A549 (cell line): ENCODE measurements at regions not wholly inside any gene's neighbourhood (a gene's known extent, or its start where the extent isn't known, plus 50 kb on each side); places are given as distances from the start of the nearest gene placed in this dataset.

Source experiments
- ATAC-seq, 2 experiments: fragments of 200-7000 bp in 1 of 2; fragments of >200 bp in 1 of 2; cut with Nextera tagmentation in 1 of 2; cut with Tn5 transposase in 1 of 2; 3 replicates each; pipeline versions ENCODE4 v1.8.0 to v1.9.1; 2018 to 2020; ENCODE audit warnings: mild to moderate bottlenecking in 1 of 2, moderate library complexity in 1 of 2
- CTCF ChIA-PET: fragments of 300-600 bp; sonication (Branson Sonifier 250); formaldehyde crosslinking; extraction: SDS; loops from one replicate; lab custom pipeline; 2021; ENCODE audit warnings: antibody characterized with exemption, inconsistent platforms; lab: Yijun Ruan, JAX
- POLR2A ChIA-PET: fragments of 350-600 bp; formaldehyde crosslinking; extraction: SDS; loops from one replicate; lab custom pipeline; 2021; ENCODE audit warnings: antibody characterized with exemption, inconsistent platforms; lab: Yijun Ruan, JAX
- DNase-seq, 2 experiments: peaks; one replicate each; pipeline versions ENCODE4 v3.0.0 to v3.0.0-alpha.2; 2011 to 2016; ENCODE audit warnings: low read depth in 1 of 2, low spot score in 1 of 2
- FAIRE-seq: peaks from 2 replicates; lab custom pipeline; 2011; peaks lifted over from hg19 to GRCh38; lab: Jason Lieb, UNC
- H3K27ac ChIP-seq, 2 experiments: fragments of >200 bp; sonication (Bioruptor Twin); formaldehyde crosslinking; 3 replicates each; pipeline ENCODE4 v1.5.1; 2016 to 2017
- H3K4me1 ChIP-seq: fragments of >200 bp; sonication (Bioruptor Twin); formaldehyde crosslinking; 3 replicates; pipeline ENCODE4 v1.6.1; 2016
- H3K4me2 ChIP-seq: fragments of >200 bp; sonication (Bioruptor Twin); formaldehyde crosslinking; 3 replicates; pipeline ENCODE4 v1.6.1; 2016
- H3K4me3 ChIP-seq: fragments of >200 bp; sonication (Bioruptor Twin); formaldehyde crosslinking; 3 replicates; pipeline ENCODE4 v1.5.1; 2016
- H3K9me3 ChIP-seq: fragments of >200 bp; sonication (Bioruptor Twin); formaldehyde crosslinking; 3 replicates; pipeline ENCODE4 v1.6.1; 2016
- ATOH8 ChIP-seq: fragments of 250-450 bp; sonication (Bioruptor Pico); IDR thresholded peaks from 2 replicates; pipeline ENCODE4 v1.5.0; 2020; ENCODE audit warnings: low read depth, mild to moderate bottlenecking, moderate library complexity
- CBX8 ChIP-seq: fragments of 200-600 bp; sonication (generic); IDR thresholded peaks from 2 replicates; pipeline ENCODE4 v1.6.1; 2016
- CTCF ChIP-seq: fragments of >200 bp; sonication (Bioruptor Twin); formaldehyde crosslinking; IDR thresholded peaks from 3 replicates; pipeline ENCODE4 v1.5.1; 2016
- ELK1 ChIP-seq: fragments of 150-350 bp; IDR thresholded peaks from 2 replicates; pipeline ENCODE4 v1.6.1; 2014; ENCODE audit warnings: low read depth, mild to moderate bottlenecking, low read length
- ESRRA ChIP-seq: fragments of 150-350 bp; IDR thresholded peaks from 2 replicates; pipeline ENCODE4 v1.6.1; 2014; ENCODE audit warnings: mild to moderate bottlenecking, low read length, borderline replicate concordance
- FOSL2 ChIP-seq, 2 experiments: fragments of 450-650 bp in 1 of 2; fragments of >200 bp in 1 of 2; sonication (Bioruptor Twin) in 1 of 2; formaldehyde crosslinking; IDR thresholded peaks; 2 replicates each; pipeline versions ENCODE4 v1.5.0 to v1.6.1; 2016 to 2020; ENCODE audit warnings: mild to moderate bottlenecking in 1 of 2, moderate library complexity in 1 of 2
- FOXS1 ChIP-seq: fragments of 250-450 bp; sonication (Bioruptor Pico); IDR thresholded peaks from 2 replicates; pipeline ENCODE4 v1.5.0; 2020; ENCODE audit warnings: mild to moderate bottlenecking, moderate library complexity
- HES2 ChIP-seq: fragments of >200 bp; sonication (Bioruptor Twin); formaldehyde crosslinking; IDR thresholded peaks from 2 replicates; pipeline ENCODE4 v1.6.1; 2016
- KDM1A ChIP-seq: fragments of 200-600 bp; sonication (generic); IDR thresholded peaks from 2 replicates; pipeline ENCODE4 v1.6.1; 2016; ENCODE audit warnings: low read depth, mild to moderate bottlenecking
- MAFK ChIP-seq: fragments of 450-650 bp; IDR thresholded peaks from 2 replicates; pipeline ENCODE4 v1.6.1; 2014; ENCODE audit not compliant: partially characterized antibody
- NPAS2 ChIP-seq: fragments of 250-450 bp; sonication (Bioruptor Pico); IDR thresholded peaks from 2 replicates; pipeline ENCODE4 v1.8.0; 2022; ENCODE audit warnings: mild to moderate bottlenecking, moderate library complexity, borderline replicate concordance
- POLR2A ChIP-seq: IDR thresholded peaks from 2 replicates; pipeline ENCODE4 v1.6.1; 2012; ENCODE audit warnings: mild to moderate bottlenecking, low read length
- RAD21 ChIP-seq, 2 experiments: fragments of >200 bp in 1 of 2; sonication (Bioruptor Twin) in 1 of 2; formaldehyde crosslinking in 1 of 2; IDR thresholded peaks in 1 of 2; conservative IDR thresholded peaks in 1 of 2; 2 replicates in 1 of 2; 3 replicates in 1 of 2; pipeline ENCODE4 v1.6.1; 2012 to 2018; ENCODE audit warnings: inconsistent platforms in 1 of 2
- SMC3 ChIP-seq: fragments of >200 bp; sonication (Bioruptor Twin); formaldehyde crosslinking; IDR thresholded peaks from 3 replicates; pipeline ENCODE4 v1.6.1; 2018; ENCODE audit warnings: inconsistent platforms
- ZC3H11A ChIP-seq: fragments of 450-650 bp; IDR thresholded peaks from 2 replicates; pipeline ENCODE4 v1.6.1; 2014; ENCODE audit warnings: antibody characterized with exemption, mild to moderate bottlenecking
- ZFP36 ChIP-seq: fragments of 450-650 bp; IDR thresholded peaks from 2 replicates; pipeline ENCODE4 v1.6.1; 2014; ENCODE audit warnings: borderline replicate concordance; ENCODE audit not compliant: partially characterized antibody
- ZSCAN20 ChIP-seq: fragments of 250-450 bp; sonication (Bioruptor Pico); IDR thresholded peaks from 2 replicates; pipeline ENCODE4 v1.8.0; 2022; ENCODE audit warnings: mild to moderate bottlenecking, moderate library complexity
- WGBS: methylation state at CpG from one replicate; pipeline ENCODE4 v1.1.6; 2017; ENCODE audit errors: missing lambda C conversion rate; 5-methylcytosine and 5-hydroxymethylcytosine counted together

GRCh38 chr4:74674750-74675149, 119.6 kb downstream of the BTC start:
- Histone ChIP-seq H3K9me3 (0 out of 3 replicates have a peak, but pooled peaks cover under 1% of the 10 kb centered on the region), H3K4me3 (no peak overlapping the region), H3K27ac (peak overlapping the region; percentile 32 to 71; a peak in 5 of 6 replicates), H3K4me1 (peaks cover 14% of the 10 kb centered on the region; the same call in 2 of the 3 replicates), H3K4me2 (no peak overlapping the region)
- WGBS, result 93% methylated on average over 1 of the region's 1 CpG
- ChIA-PET CTCF (interaction anchor here (0.8 to 10.5 kb wide), 17 partner anchors 10 to 637 kb away, joined by 3 to 136 read pairs (median 6); partner anchors contain the start of gene BTC), POLR2A (no interaction called here)
- no peak for TF ChIP-seq KDM1A
- no peak for TF ChIP-seq ZSCAN20
- no peak for TF ChIP-seq ZFP36
- TF ChIP-seq MAFK, result no peak
- no peak for TF ChIP-seq ATOH8
- TF ChIP-seq FOXS1 (CRISPR knock-in tag), result no peak
- no peak for TF ChIP-seq CBX8
- TF ChIP-seq FOSL2 (IDR thresholded peaks at IDR 0.05), result no peak
- no peak for TF ChIP-seq FOSL2 (CRISPR knock-in tag; IDR thresholded peaks at IDR 0.05)
- no peak for TF ChIP-seq ZC3H11A
- TF ChIP-seq SMC3, result no peak
- TF ChIP-seq NPAS2 (CRISPR knock-in tag), result no peak
- TF ChIP-seq POLR2A, result no peak
- TF ChIP-seq ELK1, result no peak
- TF ChIP-seq HES2, result no peak
- no peak for FAIRE-seq
- no peak for DNase-seq
- ATAC-seq, result no peak

GRCh38 chr4:74675673-74676279, 118.5 kb downstream of the BTC start:
- Histone ChIP-seq H3K4me1 (peaks cover 8% of the 10 kb centered on the region; the same call in 2 of the 3 replicates), H3K9me3 (no peaks in the 10 kb centered on the region; the same call in 2 of the 3 replicates), H3K4me2 (no peak overlapping the region), H3K4me3 (no peak overlapping the region), H3K27ac (peak overlapping the region; percentile 32 to 71; a peak in 5 of 6 replicates)
- CTCF ChIA-PET, result interaction anchor here (0.5 to 10.5 kb wide), 28 partner anchors 11 to 575 kb away, joined by 3 to 136 read pairs (median 4); partner anchors contain the start of gene BTC
- peak; percentile 78 to 90 for ATAC-seq
- TF ChIP-seq MAFK (no peak), RAD21 (conservative IDR thresholded peaks at IDR 0.05 in 1 of 2, IDR thresholded peaks at IDR 0.05 in 1 of 2) (peak; percentile 85 to 94), SMC3 (peak; percentile 80), ESRRA (no peak), KDM1A (no peak), CTCF (peak; percentile 82)
- peak; percentile 82 for FAIRE-seq
- 4% methylated on average over 5 of the region's 5 CpGs for WGBS
- peak; percentile 18 to 80 for DNase-seq
- POLR2A ChIA-PET, result interaction anchor here (0.9 kb wide), 1 partner anchor 118 kb away, joined by 3 read pairs; no protein-coding TSS in a partner anchor
